ENCODE measurements at regions not wholly inside any gene's neighbourhood (a gene's known extent, or its start where the extent isn't known, plus 50 kb on each side); places are given as distances from the start of the nearest gene placed in this dataset.
"Not testable (repeated sequence)": the region's sequence is repeated elsewhere in the genome, so short reads cannot be mapped to it uniquely, and the experiment has no call there.

GRCh38 chr6:66265737-66266136 lies 558.7 kb upstream of the EYS start:
- no peak for TF ChIP-seq CTCF (IDR thresholded peaks at IDR 0.05)
- no peak for DNase-seq (ENCODE audit: low spot score)
- no peak overlapping the region for H3K4me3 Mint-ChIP-seq (ENCODE audit: unreplicated experiment)
- H3K4me1 Mint-ChIP-seq (ENCODE audit: low read depth), result no peaks in the 10 kb centered on the region
- no peaks in the 10 kb centered on the region for H3K27me3 Mint-ChIP-seq (ENCODE audit: low read depth)
- no peak overlapping the region for H3K27ac Mint-ChIP-seq (ENCODE audit: unreplicated experiment)
- no peaks in the 10 kb centered on the region for H3K36me3 Mint-ChIP-seq (ENCODE audit: low read depth)
- H3K9me3 Mint-ChIP-seq (ENCODE audit: low read depth), result no peaks in the 10 kb centered on the region

- no peaks in the 10 kb centered on the region for H3K36me3 Mint-ChIP-seq (ENCODE audit: low read depth)
- no peak overlapping the region for H3K4me3 Mint-ChIP-seq (ENCODE audit: unreplicated experiment)
- peaks cover 6% of the 10 kb centered on the region for H3K9me3 Mint-ChIP-seq (ENCODE audit: low read depth)
- no peak for DNase-seq (ENCODE audit: low spot score)
- no peaks in the 10 kb centered on the region for H3K27me3 Mint-ChIP-seq (ENCODE audit: low read depth)
- peak overlapping the region; percentile 17 for H3K27ac Mint-ChIP-seq (ENCODE audit: unreplicated experiment)
- TF ChIP-seq CTCF (IDR thresholded peaks at IDR 0.05), result no peak
- H3K4me1 Mint-ChIP-seq (ENCODE audit: low read depth), result no peaks in the 10 kb centered on the region
Observed at GRCh38 chr6:66264376-66264775, 557.4 kb upstream of the EYS start.

- not testable (repeated sequence) for H3K27me3 Mint-ChIP-seq (ENCODE audit: low read depth); H3K36me3 Mint-ChIP-seq (ENCODE audit: low read depth); H3K4me3 Mint-ChIP-seq (ENCODE audit: unreplicated experiment); H3K4me1 Mint-ChIP-seq (ENCODE audit: low read depth); DNase-seq (ENCODE audit: low spot score); H3K27ac Mint-ChIP-seq (ENCODE audit: unreplicated experiment)
- peaks cover 27% of the 10 kb centered on the region for H3K9me3 Mint-ChIP-seq (ENCODE audit: low read depth)
Observed at GRCh38 chr6:66258731-66259487, 551.9 kb upstream of the EYS start.

- no peaks in the 10 kb centered on the region for H3K36me3 Mint-ChIP-seq (ENCODE audit: low read depth)
- no peaks in the 10 kb centered on the region for H3K4me1 Mint-ChIP-seq (ENCODE audit: low read depth)
- H3K27me3 Mint-ChIP-seq (ENCODE audit: low read depth), result no peaks in the 10 kb centered on the region
- no peak for TF ChIP-seq CTCF (IDR thresholded peaks at IDR 0.05)
- peaks cover 16% of the 10 kb centered on the region for H3K9me3 Mint-ChIP-seq (ENCODE audit: low read depth)
- DNase-seq (ENCODE audit: low spot score), result no peak
- no peak overlapping the region for H3K27ac Mint-ChIP-seq (ENCODE audit: unreplicated experiment)
- no peak overlapping the region for H3K4me3 Mint-ChIP-seq (ENCODE audit: unreplicated experiment)
Observed at GRCh38 chr6:66245231-66245630, 538.2 kb upstream of the EYS start.

- H3K4me1 Mint-ChIP-seq (ENCODE audit: low read depth), result no peaks in the 10 kb centered on the region
Observed at GRCh38 chr6:66238851-66239250, 531.8 kb upstream of the EYS start.

More at GRCh38 chr6:66238851-66239250, 531.8 kb upstream of the EYS start:
- no peaks in the 10 kb centered on the region for H3K36me3 Mint-ChIP-seq (ENCODE audit: low read depth)
- no peaks in the 10 kb centered on the region for H3K9me3 Mint-ChIP-seq (ENCODE audit: low read depth)
- H3K4me3 Mint-ChIP-seq (ENCODE audit: unreplicated experiment), result no peak overlapping the region
- H3K27ac Mint-ChIP-seq (ENCODE audit: unreplicated experiment), result no peak overlapping the region
- DNase-seq (ENCODE audit: low spot score), result no peak
- TF ChIP-seq CTCF (IDR thresholded peaks at IDR 0.05), result no peak
- H3K27me3 Mint-ChIP-seq (ENCODE audit: low read depth), result no peaks in the 10 kb centered on the region
